Gastroesophageal sphincter (tissue), 4 donors: ENCODE measurements at regions not wholly inside any gene's neighbourhood (a gene's known extent, or its start where the extent isn't known, plus 50 kb on each side); places are given as distances from the start of the nearest gene placed in this dataset.

ENCODE experiments used
- ATAC-seq: fragments of 150-250 bp; one replicate; pipeline ENCODE4 v1.9.1; 2016; ENCODE audit warnings: mild to moderate bottlenecking, moderate library complexity
- H3K27ac ChIP-seq, 4 donors: fragments of 200-600 bp; sonication (generic) in 3 of 4; 1 replicate in 3 of 4; 2 replicates in 1 of 4; pipeline ENCODE4 v1.5.1; 2016 to 2019
- H3K27me3 ChIP-seq: fragments of 200-600 bp; sonication (generic); one replicate; pipeline ENCODE4 v1.5.1; 2019
- H3K36me3 ChIP-seq, 2 donors: fragments of 200-600 bp; sonication (generic); one replicate each; pipeline ENCODE4 v1.5.1; 2019; ENCODE audit warnings: control low read depth in 1 of 2
- H3K4me1 ChIP-seq, 3 donors: fragments of 200-600 bp; sonication (generic); 1 replicate in 2 of 3; 2 replicates in 1 of 3; pipeline ENCODE4 v1.5.1; 2016 to 2019; ENCODE audit warnings: control low read depth in 2 of 3
- H3K4me3 ChIP-seq, 2 donors: fragments of 200-600 bp; sonication (generic); one replicate each; pipeline ENCODE4 v1.5.1; 2019; ENCODE audit warnings: mild to moderate bottlenecking in 1 of 2, moderate library complexity in 1 of 2
- H3K9me3 ChIP-seq, 3 donors: fragments of 200-600 bp; sonication (generic); one replicate each; pipeline ENCODE4 v1.5.1; 2017 to 2019; ENCODE audit warnings: control low read depth in 2 of 3
- EP300 ChIP-seq: sonication (generic); formaldehyde crosslinking; IDR thresholded peaks from one replicate; pipeline ENCODE4 v1.6.1; 2017; ENCODE audit warnings: antibody characterized with exemption, mild to moderate bottlenecking
- POLR2A ChIP-seq, 2 donors: fragments of 450-650 bp; IDR thresholded peaks; one replicate each; pipeline ENCODE4 v1.6.1; 2017; ENCODE audit warnings: antibody characterized with exemption in 2 of 2, mild to moderate bottlenecking in 2 of 2, moderate library complexity in 1 of 2
- POLR2AphosphoS5 ChIP-seq: sonication (generic); formaldehyde crosslinking; IDR thresholded peaks from one replicate; pipeline ENCODE4 v1.6.1; 2017; ENCODE audit warnings: antibody characterized with exemption
- WGBS, 2 donors: methylation state at CpG; one replicate each; pipeline ENCODE4 v1.1.5; 2018; ENCODE audit warnings: low coverage in 1 of 2; 5-methylcytosine and 5-hydroxymethylcytosine counted together
- TF ChIP-seq, protein P1 (sequence below), 4 experiments: fragments of 200-600 bp in 2 of 4; fragments of 450-650 bp in 2 of 4; sonication (generic) in 1 of 4; IDR thresholded peaks; one replicate each; pipeline ENCODE4 v1.5.1; 2017 to 2019; ENCODE audit warnings: antibody characterized with exemption in 4 of 4, mild to moderate bottlenecking in 2 of 4, moderate library complexity in 2 of 4

DNA sequence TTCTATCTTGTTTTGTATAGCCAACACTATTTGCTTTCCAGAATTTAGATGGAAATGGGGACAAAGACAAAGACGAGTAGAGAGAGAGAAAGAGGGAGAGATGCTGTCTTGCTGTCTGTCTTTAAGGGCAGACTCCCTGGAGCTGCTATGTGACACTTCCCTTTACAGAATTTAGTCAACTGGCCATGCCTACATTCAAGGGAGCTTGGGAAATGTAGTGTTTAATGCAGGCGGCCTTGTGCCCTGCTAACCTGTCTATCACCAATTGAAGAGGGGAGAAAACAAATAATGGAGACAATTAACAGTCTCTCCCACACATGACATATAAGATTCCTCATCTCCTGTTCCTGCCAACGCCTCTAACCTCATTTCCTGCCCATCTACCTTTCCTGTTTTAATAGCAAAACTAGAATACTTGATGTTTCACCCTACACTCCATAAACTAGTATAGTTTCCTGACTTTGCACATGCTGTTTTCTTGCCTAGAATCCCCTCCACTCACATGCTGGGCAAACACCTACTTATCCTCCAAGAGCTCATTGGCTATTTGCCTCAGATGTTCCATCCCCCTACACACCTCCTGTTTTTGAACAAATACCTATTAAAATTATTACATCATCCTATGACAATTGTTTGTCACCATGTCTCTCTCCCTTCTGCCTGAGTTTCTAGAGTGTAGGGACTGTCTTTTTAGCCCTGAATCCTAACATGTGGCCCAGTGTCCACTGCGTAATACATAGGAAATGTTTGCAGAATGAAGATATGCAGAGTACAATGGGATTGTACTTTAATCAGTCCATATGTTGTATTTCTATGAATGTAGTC, 117.2 kb downstream of the SLC25A24 start:
- H3K36me3 ChIP-seq, result no peaks in the 10 kb centered on the region
- ATAC-seq, result no peak
- 69 to 82% methylated on average over 3 to 4 of the region's 4 CpGs for WGBS, 2 donors

DNA sequence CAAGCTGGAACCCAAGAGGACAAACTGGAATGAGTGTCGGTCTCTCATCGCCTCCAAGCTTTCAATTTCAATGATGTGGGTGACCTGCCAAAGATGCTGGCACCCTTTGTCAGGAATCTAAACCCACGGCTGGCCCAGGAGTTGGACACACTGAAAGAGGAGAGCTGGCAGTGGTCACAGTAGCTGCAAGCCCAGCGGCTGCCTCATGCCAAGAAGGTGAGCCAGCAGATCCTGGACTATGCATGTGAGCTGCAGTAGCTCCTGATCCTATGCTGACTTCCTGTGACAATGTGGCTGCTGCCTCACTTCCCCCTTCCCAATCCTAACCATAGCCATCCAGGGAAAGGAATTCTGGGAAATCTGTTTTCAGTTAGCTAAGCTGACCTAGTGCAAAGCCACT, 117.0 kb upstream of the VAV3 start:
- Histone ChIP-seq H3K4me3 (no peak overlapping the region), H3K36me3 (no peaks in the 10 kb centered on the region), H3K9me3 (no peaks in the 10 kb centered on the region), H3K27me3 (peaks cover 6% of the 10 kb centered on the region), H3K4me1 (no peaks in the 10 kb centered on the region), H3K27ac (no peak overlapping the region)
- no peak for TF ChIP-seq POLR2A (IDR thresholded peaks at IDR 0.05)
- no peak for TF ChIP-seq POLR2AphosphoS5
- TF ChIP-seq, protein P1, sequence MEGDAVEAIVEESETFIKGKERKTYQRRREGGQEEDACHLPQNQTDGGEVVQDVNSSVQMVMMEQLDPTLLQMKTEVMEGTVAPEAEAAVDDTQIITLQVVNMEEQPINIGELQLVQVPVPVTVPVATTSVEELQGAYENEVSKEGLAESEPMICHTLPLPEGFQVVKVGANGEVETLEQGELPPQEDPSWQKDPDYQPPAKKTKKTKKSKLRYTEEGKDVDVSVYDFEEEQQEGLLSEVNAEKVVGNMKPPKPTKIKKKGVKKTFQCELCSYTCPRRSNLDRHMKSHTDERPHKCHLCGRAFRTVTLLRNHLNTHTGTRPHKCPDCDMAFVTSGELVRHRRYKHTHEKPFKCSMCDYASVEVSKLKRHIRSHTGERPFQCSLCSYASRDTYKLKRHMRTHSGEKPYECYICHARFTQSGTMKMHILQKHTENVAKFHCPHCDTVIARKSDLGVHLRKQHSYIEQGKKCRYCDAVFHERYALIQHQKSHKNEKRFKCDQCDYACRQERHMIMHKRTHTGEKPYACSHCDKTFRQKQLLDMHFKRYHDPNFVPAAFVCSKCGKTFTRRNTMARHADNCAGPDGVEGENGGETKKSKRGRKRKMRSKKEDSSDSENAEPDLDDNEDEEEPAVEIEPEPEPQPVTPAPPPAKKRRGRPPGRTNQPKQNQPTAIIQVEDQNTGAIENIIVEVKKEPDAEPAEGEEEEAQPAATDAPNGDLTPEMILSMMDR (IDR thresholded peaks at IDR 0.05), result no peak
- TF ChIP-seq EP300, result no peak
- no peak for ATAC-seq
- 65% methylated on average over 4 of the region's 4 CpGs; no CpG with 5 or more reads in 1 of the 2 donors for WGBS, 2 donors

More for the DNA sequence above, 117.2 kb downstream of the SLC25A24 start:
- H3K27me3 ChIP-seq, result peaks cover 6% of the 10 kb centered on the region
- no peak overlapping the region for H3K4me3 ChIP-seq
- no peak overlapping the region for H3K27ac ChIP-seq
- H3K4me1 ChIP-seq, result no peaks in the 10 kb centered on the region
- no peaks in the 10 kb centered on the region for H3K9me3 ChIP-seq
- no peak for TF ChIP-seq EP300
- no peak for TF ChIP-seq POLR2A (IDR thresholded peaks at IDR 0.05)
- TF ChIP-seq, protein P1 (IDR thresholded peaks at IDR 0.05), result no peak
- no peak for TF ChIP-seq POLR2AphosphoS5

- Histone ChIP-seq H3K9me3 (no peaks in the 10 kb centered on the region), H3K27me3 (peaks cover 6% of the 10 kb centered on the region), H3K4me3 (no peak overlapping the region), H3K4me1 (no peaks in the 10 kb centered on the region), H3K27ac (no peak overlapping the region), H3K36me3 (no peaks in the 10 kb centered on the region)
- ATAC-seq, result no peak
- no peak for TF ChIP-seq POLR2A (IDR thresholded peaks at IDR 0.05)
- no peak for TF ChIP-seq POLR2AphosphoS5
- TF ChIP-seq, protein P1 (IDR thresholded peaks at IDR 0.05), result no peak
- TF ChIP-seq EP300, result no peak
Measured at GRCh38 chr1:108080448-108080847, 115.5 kb upstream of the VAV3 start.

DNA sequence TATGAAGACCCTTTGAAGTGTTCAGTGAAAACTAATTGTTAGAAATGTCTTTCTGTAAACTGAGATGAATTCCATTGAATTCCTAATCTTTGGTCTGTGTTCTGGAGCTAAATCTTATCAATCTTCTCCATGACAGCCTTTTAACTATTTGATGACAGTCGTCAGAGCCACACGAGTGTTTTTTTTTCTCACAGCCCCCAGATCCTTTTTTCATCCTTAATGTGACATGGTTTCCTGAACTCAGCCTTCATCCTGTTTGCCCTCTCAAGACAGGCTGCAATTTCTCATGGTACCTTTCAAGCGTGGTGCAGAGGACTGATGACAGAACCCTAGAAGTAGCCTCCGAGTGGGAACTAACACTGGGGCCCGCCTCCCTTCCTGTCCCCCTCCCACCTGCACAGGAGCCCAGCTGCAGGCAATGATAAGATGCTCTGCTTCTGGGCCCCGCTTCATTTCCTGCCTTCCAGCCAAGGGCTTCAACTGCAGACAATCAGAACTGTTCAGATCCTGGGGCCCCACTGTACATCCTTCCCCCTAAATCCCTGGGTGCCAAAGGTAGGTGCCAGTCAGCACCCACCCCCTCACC, 114.6 kb upstream of the VAV3 start:
- Histone ChIP-seq H3K27ac (no peak overlapping the region), H3K27me3 (peaks cover 6% of the 10 kb centered on the region), H3K4me1 (no peaks in the 10 kb centered on the region), H3K9me3 (no peaks in the 10 kb centered on the region), H3K36me3 (no peaks in the 10 kb centered on the region), H3K4me3 (no peak overlapping the region)
- TF ChIP-seq EP300, result no peak
- TF ChIP-seq POLR2A (IDR thresholded peaks at IDR 0.05), result no peak
- TF ChIP-seq POLR2AphosphoS5, result no peak
- TF ChIP-seq, protein P1 (IDR thresholded peaks at IDR 0.05), result no peak
- ATAC-seq, result no peak
- WGBS, 2 donors, result 54 to 55% methylated on average over 4 to 5 of the region's 6 CpGs

DNA sequence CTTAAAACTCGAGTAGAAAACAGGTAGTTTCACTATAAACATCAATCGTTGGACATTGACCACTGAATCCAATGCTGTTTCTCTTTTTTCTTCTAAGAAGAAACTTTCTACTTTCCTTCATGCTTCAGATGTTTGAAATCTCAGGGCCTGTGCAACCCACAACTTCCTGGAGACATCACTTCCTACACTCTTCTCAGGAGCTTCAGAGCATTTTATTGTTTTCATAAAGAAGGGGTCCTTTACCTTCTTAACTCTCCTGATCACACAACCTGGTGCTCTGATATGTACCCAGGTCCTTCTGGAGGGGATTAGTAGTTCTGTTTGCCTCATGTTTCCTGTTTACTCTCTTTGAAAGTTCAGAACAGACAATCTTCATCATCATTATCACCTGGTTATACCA, 113.0 kb upstream of the VAV3 start:
- WGBS, 2 donors, result 60 to 85% methylated on average over 2 of the region's 2 CpGs
- Histone ChIP-seq H3K4me3 (no peak overlapping the region), H3K9me3 (no peaks in the 10 kb centered on the region), H3K36me3 (no peaks in the 10 kb centered on the region), H3K27me3 (peaks cover 6% of the 10 kb centered on the region), H3K4me1 (no peaks in the 10 kb centered on the region), H3K27ac (no peak overlapping the region)
- no peak for ATAC-seq
- no peak for TF ChIP-seq EP300
